ENCODE measurements at regions not wholly inside any gene's neighbourhood (a gene's known extent, or its start where the extent isn't known, plus 50 kb on each side); places are given as distances from the start of the nearest gene placed in this dataset.

- DNase-seq (ENCODE audit: low read depth in 3 of 3, low spot score in 2 of 3): no peak
Measured at GRCh38 chr21:29441651-29442050, 142.9 kb downstream of the BACH1 start.

GRCh38 chr21:29443411-29444010 is 144.8 kb downstream of the BACH1 start:
- no peak for DNase-seq (ENCODE audit: low read depth in 3 of 3, low spot score in 2 of 3)

- no peak for DNase-seq (ENCODE audit: low read depth in 3 of 3, low spot score in 2 of 3)
Measured at GRCh38 chr21:29448766-29449165, 150.0 kb downstream of the BACH1 start.

DNA sequence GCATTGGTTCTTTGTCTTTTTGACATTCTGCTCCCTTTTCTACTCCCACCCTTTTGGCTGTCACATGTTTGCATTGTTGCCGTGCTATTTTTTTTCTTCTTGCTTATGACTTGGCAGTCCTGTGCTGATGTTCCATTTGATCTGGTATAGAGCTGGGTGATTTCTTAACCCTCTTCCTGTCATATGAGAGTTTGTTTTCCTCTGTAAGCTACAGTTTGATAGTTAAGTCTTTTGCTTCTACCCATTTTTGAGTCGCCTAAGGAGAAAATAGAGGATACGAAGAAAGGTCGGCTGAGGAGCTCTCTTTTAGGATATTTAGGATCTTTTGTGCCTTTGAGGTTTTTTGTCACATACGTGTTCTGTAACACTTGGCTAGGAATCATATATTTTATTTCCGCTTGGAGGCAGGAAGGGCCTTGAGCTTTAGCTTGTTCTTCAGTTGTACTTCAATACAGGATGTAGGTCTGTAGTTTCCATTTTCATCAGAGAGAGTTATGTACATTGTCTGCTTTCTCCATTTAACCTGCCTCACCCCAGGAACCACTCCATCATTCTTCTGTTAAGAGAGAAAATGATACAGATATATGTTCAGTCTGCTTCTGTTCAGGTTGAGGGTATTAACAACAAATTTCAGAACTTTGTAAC is 150.7 kb downstream of the BACH1 start:
- no peak for DNase-seq (ENCODE audit: low read depth in 3 of 3, low spot score in 2 of 3)

GRCh38 chr21:29450058-29450457 is 151.3 kb downstream of the BACH1 start:
- DNase-seq (ENCODE audit: low read depth in 3 of 3, low spot score in 2 of 3): no peak

DNA sequence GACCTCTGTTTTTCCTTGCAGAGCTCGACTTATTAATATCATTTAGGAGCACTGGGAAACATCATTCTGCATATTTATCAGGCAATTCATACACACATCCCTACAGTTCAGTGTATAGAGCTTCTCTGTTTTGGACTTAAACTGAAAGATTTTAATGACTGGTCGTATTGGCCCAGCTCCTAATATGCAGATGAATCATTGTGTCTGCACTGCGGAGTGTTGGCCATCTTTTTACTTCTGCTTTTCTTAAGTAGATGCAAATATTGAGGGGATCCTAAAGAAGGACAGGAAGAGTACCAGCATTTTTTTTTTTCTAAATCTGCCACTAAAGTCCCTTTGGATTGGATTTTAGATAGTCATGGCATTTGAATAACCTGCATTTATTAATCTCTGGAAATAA is 154.8 kb downstream of the BACH1 start:
- no peak for DNase-seq (ENCODE audit: low read depth in 3 of 3, low spot score in 2 of 3)

- no peak for DNase-seq (ENCODE audit: low read depth in 3 of 3, low spot score in 2 of 3)
Measured at GRCh38 chr21:29454179-29454578, 155.5 kb downstream of the BACH1 start.

DNA sequence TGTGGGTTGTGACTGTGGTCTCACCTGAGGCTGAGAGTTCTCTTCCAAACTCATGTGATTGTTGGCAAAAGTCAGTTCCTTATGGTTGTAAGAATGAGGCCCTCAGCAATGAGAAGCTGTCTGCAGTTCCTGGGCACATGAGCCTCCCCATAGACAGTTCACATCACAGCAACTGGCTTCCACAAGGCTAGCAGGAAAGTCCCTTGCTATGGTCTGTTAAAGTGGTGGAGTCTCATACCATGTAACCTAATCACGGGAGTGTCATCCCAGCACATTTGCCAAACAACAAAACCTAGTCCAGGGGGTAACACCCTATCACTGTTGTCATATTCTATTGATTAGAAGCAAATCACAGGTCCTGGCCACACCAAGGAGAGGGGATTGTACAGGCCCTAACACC is 163.8 kb downstream of the BACH1 start:
- no peak for DNase-seq (ENCODE audit: low read depth in 3 of 3, low spot score in 2 of 3)

GRCh38 chr21:29465546-29465945 is 166.8 kb downstream of the BACH1 start:
- no peak for DNase-seq (ENCODE audit: low read depth in 3 of 3, low spot score in 2 of 3)

DNA sequence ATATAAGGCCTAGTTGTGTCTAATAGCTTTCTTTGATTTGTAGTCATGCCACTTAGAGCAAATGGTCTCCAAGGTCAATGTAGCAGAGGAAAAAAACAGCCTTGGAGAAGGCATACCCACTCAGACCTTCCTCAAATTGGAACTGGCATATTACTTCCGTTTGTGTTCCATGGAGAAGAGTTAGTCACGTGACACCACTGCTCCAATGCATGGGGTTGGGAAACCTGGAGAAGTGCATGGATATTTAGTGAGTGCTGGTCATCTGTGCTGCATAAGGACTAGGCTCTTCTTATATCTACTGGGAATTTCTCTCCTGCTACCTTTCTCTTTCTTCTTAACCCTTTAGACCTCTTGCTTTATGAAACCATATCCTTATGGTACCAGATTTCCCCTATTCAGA is 167.8 kb downstream of the BACH1 start:
- DNase-seq (ENCODE audit: low read depth in 3 of 3, low spot score in 2 of 3): no peak

- DNase-seq (ENCODE audit: low read depth in 3 of 3, low spot score in 2 of 3): no peak
Measured at GRCh38 chr21:29470397-29470796, 171.7 kb downstream of the BACH1 start.

DNA sequence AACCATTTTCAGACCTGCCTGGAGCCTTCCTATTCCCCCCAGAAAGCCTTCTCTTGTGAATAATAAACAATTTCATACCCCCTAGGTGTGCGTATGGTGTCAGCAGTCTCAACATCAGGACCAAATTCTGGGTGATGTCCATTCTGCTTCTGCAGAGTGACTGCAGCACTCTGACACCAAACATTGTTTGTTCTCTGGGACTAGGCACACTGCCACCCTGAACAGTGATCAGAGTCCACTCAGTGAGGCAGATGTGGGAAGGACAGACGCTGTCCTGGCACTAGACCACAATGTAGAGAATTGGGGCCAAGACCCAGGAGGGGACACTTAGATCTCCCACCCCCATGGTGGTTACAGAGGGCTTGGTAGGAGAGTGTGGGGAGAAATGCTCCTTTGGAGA is 175.1 kb downstream of the BACH1 start:
- DNase-seq (ENCODE audit: low read depth in 3 of 3, low spot score in 2 of 3): no peak

DNA sequence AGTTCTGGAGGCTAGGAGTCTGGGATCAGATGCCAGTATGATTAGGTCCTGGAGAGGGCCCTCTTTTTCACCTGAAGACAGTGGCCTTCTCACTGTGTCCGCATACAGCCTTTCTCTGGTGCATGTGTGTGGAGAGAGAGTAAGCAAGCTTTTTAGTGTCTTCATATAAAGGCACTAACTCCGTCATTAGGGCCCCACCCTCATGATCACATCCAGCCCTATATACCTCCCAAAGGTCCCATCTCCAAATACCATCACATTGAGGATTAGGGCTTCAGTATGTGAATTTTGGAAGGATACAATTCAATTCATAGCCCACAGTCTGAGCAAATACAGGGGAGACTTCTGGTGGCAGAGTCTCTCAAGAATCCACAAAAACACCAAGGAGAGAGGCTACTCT is 176.6 kb downstream of the BACH1 start:
- no peak for DNase-seq (ENCODE audit: low read depth in 3 of 3, low spot score in 2 of 3)

GRCh38 chr21:29477347-29477746 is 178.6 kb downstream of the BACH1 start:
- DNase-seq (ENCODE audit: low read depth in 3 of 3, low spot score in 2 of 3): no peak

- DNase-seq (ENCODE audit: low read depth in 3 of 3, low spot score in 2 of 3): no peak
Measured at GRCh38 chr21:29477941-29478340, 179.2 kb downstream of the BACH1 start.

DNA sequence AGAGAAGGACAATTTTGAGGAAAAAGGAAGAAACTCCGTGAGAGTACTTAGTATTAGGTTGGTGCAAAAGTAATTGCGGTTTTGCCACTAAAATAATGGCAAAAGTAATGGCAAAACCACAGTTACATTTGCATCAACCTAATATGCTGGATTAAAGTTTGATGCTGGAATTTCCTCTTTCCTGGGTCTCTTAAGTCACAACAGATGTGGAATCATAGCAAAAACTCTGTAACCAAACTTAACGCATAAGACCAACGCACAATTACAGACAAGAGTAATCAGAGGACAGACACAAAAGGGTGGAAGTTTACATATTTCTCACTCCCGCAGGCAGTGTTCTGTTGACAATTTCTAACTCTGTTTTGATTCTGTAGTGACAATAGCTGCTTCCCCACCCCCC is 182.4 kb downstream of the BACH1 start:
- no peak for DNase-seq (ENCODE audit: low read depth in 3 of 3, low spot score in 2 of 3)

DNA sequence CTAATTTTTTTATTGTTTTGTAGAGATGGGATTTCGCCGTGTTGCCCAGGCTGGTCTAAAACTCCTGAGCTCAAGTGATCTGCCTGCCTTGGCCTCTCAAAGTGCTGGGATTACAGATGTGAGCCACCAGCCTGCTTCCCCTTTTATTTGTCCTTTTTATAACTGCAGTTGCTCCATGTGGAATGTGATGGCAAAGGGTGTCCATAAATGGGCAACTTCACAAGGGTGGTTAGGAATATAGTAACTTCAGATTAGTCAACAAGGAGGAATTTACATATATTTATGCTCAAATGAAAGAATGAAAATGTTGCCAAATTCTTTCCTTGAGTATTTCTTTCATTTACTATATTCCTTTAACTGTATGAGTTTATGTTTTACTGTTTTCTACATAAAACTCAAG is 182.9 kb downstream of the BACH1 start:
- no peak for DNase-seq (ENCODE audit: low read depth in 3 of 3, low spot score in 2 of 3)

GRCh38 chr21:29486306-29486807 is 187.6 kb downstream of the BACH1 start:
- no peak for DNase-seq (ENCODE audit: low read depth in 3 of 3, low spot score in 2 of 3)

Data from right renal cortex interstitium (tissue), 3 donors.